ENCODE measurements at regions not wholly inside any gene's neighbourhood (a gene's known extent, or its start where the extent isn't known, plus 50 kb on each side); places are given as distances from the start of the nearest gene placed in this dataset.

GRCh38 chr20:4320291-4320690 is 71.2 kb upstream of the ADRA1D start:
- TF ChIP-seq POLR2A (IDR thresholded peaks at IDR 0.05) = no peak
- TF ChIP-seq, protein P1, sequence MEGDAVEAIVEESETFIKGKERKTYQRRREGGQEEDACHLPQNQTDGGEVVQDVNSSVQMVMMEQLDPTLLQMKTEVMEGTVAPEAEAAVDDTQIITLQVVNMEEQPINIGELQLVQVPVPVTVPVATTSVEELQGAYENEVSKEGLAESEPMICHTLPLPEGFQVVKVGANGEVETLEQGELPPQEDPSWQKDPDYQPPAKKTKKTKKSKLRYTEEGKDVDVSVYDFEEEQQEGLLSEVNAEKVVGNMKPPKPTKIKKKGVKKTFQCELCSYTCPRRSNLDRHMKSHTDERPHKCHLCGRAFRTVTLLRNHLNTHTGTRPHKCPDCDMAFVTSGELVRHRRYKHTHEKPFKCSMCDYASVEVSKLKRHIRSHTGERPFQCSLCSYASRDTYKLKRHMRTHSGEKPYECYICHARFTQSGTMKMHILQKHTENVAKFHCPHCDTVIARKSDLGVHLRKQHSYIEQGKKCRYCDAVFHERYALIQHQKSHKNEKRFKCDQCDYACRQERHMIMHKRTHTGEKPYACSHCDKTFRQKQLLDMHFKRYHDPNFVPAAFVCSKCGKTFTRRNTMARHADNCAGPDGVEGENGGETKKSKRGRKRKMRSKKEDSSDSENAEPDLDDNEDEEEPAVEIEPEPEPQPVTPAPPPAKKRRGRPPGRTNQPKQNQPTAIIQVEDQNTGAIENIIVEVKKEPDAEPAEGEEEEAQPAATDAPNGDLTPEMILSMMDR (IDR thresholded peaks at IDR 0.05 in 4 of 5, conservative IDR thresholded peaks at IDR 0.05 in 1 of 5) = no peak

All from gastrocnemius medialis (tissue), 4 donors.